ENCODE measurements at regions not wholly inside any gene's neighbourhood (a gene's known extent, or its start where the extent isn't known, plus 50 kb on each side); places are given as distances from the start of the nearest gene placed in this dataset.

- DNase-seq, result no peak
- Histone ChIP-seq H3K27me3 (no peaks in the 10 kb centered on the region), H3K27ac (no peak overlapping the region)
These were observed 308.0 kb downstream of the CMPK2 start for GRCh38 chr2:6557737-6558136.

GRCh38 chr2:6562771-6563170 is 302.9 kb downstream of the CMPK2 start:
- TF ChIP-seq POLR2A (IDR thresholded peaks at IDR 0.05) (no peak), CTCF (IDR thresholded peaks at IDR 0.05) (no peak)
- no peak overlapping the region for H3K4me3 ChIP-seq

More at GRCh38 chr2:6557737-6558136, 308.0 kb downstream of the CMPK2 start:
- Histone ChIP-seq H3K9me3 (no peaks in the 10 kb centered on the region), H3K4me3 (no peak overlapping the region), H3K4me1 (no peaks in the 10 kb centered on the region), H3K36me3 (no peaks in the 10 kb centered on the region)
- TF ChIP-seq CTCF (IDR thresholded peaks at IDR 0.05) (no peak), POLR2A (IDR thresholded peaks at IDR 0.05) (no peak)

GRCh38 chr2:6564326-6564725 is 301.4 kb downstream of the CMPK2 start:
- no peaks in the 10 kb centered on the region for H3K9me3 ChIP-seq

More at GRCh38 chr2:6562771-6563170, 302.9 kb downstream of the CMPK2 start:
- no peak for DNase-seq
- no peaks in the 10 kb centered on the region for H3K4me1 ChIP-seq
- no peak overlapping the region for H3K27ac ChIP-seq
- no peaks in the 10 kb centered on the region for H3K9me3 ChIP-seq
- no peaks in the 10 kb centered on the region for H3K36me3 ChIP-seq
- H3K27me3 ChIP-seq, result no peaks in the 10 kb centered on the region

GRCh38 chr2:6574121-6574520 is 291.6 kb downstream of the CMPK2 start:
- no peaks in the 10 kb centered on the region for H3K27me3 ChIP-seq
- TF ChIP-seq CTCF (IDR thresholded peaks at IDR 0.05) (no peak), POLR2A (IDR thresholded peaks at IDR 0.05) (no peak)
- no peaks in the 10 kb centered on the region for H3K9me3 ChIP-seq
- no peaks in the 10 kb centered on the region for H3K36me3 ChIP-seq
- H3K27ac ChIP-seq, result no peak overlapping the region
- H3K4me1 ChIP-seq, result no peaks in the 10 kb centered on the region
- DNase-seq, result no peak
- H3K4me3 ChIP-seq, result no peak overlapping the region

More at GRCh38 chr2:6564326-6564725, 301.4 kb downstream of the CMPK2 start:
- TF ChIP-seq POLR2A (IDR thresholded peaks at IDR 0.05), result no peak
- TF ChIP-seq CTCF (IDR thresholded peaks at IDR 0.05), result no peak
- Histone ChIP-seq H3K27me3 (no peaks in the 10 kb centered on the region), H3K27ac (no peak overlapping the region), H3K4me1 (no peaks in the 10 kb centered on the region), H3K36me3 (no peaks in the 10 kb centered on the region), H3K4me3 (no peak overlapping the region)
- no peak for DNase-seq

- TF ChIP-seq CTCF (IDR thresholded peaks at IDR 0.05), result no peak
- TF ChIP-seq POLR2A (IDR thresholded peaks at IDR 0.05), result no peak
- DNase-seq, result no peak
- H3K4me1 ChIP-seq, result no peaks in the 10 kb centered on the region
These were observed 289.4 kb downstream of the CMPK2 start for GRCh38 chr2:6576302-6576701.

GRCh38 chr2:6577960-6578359 is 287.7 kb downstream of the CMPK2 start:
- Histone ChIP-seq H3K9me3 (no peaks in the 10 kb centered on the region), H3K36me3 (no peaks in the 10 kb centered on the region), H3K27me3 (no peaks in the 10 kb centered on the region), H3K4me3 (no peak overlapping the region), H3K27ac (no peak overlapping the region), H3K4me1 (no peaks in the 10 kb centered on the region)
- TF ChIP-seq CTCF (IDR thresholded peaks at IDR 0.05) (no peak), POLR2A (IDR thresholded peaks at IDR 0.05) (no peak)
- no peak for DNase-seq

More at GRCh38 chr2:6576302-6576701, 289.4 kb downstream of the CMPK2 start:
- no peak overlapping the region for H3K4me3 ChIP-seq
- H3K9me3 ChIP-seq, result no peaks in the 10 kb centered on the region
- H3K27me3 ChIP-seq, result no peaks in the 10 kb centered on the region
- H3K27ac ChIP-seq, result no peak overlapping the region
- no peaks in the 10 kb centered on the region for H3K36me3 ChIP-seq

Measured in Peyer's patch (tissue), 4 donors.